HG02870 (cell line): ENCODE measurements at regions not wholly inside any gene's neighbourhood (a gene's known extent, or its start where the extent isn't known, plus 50 kb on each side); places are given as distances from the start of the nearest gene placed in this dataset.

ENCODE experiments used
- ATAC-seq: cut with Tn5 transposase; IDR thresholded peaks from one replicate; pipeline ENCODE4 v1.9.1; 2021; ENCODE audit warnings: mild to moderate bottlenecking, moderate library complexity; ENCODE audit not compliant: unreplicated experiment

- no peak for ATAC-seq
Measured at GRCh38 chr2:37425408-37425807, 81.0 kb downstream of the QPCT start.

GRCh38 chr2:37427241-37427640 lies 82.8 kb downstream of the QPCT start:
- ATAC-seq: no peak

GRCh38 chr2:37436323-37436722 lies 91.9 kb downstream of the QPCT start:
- ATAC-seq: no peak

GRCh38 chr2:37439131-37439642 lies 94.8 kb downstream of the QPCT start:
- no peak for ATAC-seq

- ATAC-seq: no peak
Measured at GRCh38 chr2:37441055-37441454, 96.6 kb downstream of the QPCT start.

- no peak for ATAC-seq
Measured at GRCh38 chr2:37443082-37443481, 98.7 kb downstream of the QPCT start.

- ATAC-seq: peak; percentile 16
Measured at GRCh38 chr2:37447446-37447845, 103.0 kb downstream of the QPCT start.

GRCh38 chr2:37448342-37449120 lies 104.1 kb downstream of the QPCT start:
- ATAC-seq: no peak

- ATAC-seq: no peak
Measured at GRCh38 chr2:37449761-37450296, 105.4 kb downstream of the QPCT start.

- ATAC-seq: no peak
Measured at GRCh38 chr2:37453027-37453426, 108.6 kb downstream of the QPCT start.

- no peak for ATAC-seq
Measured at GRCh38 chr2:37454851-37455762, 110.7 kb downstream of the QPCT start.

- no peak for ATAC-seq
Measured at GRCh38 chr2:37456479-37456878, 112.0 kb downstream of the QPCT start.

GRCh38 chr2:37457401-37457901 lies 113.0 kb downstream of the QPCT start:
- ATAC-seq: no peak

GRCh38 chr2:37458133-37458532 lies 113.7 kb downstream of the QPCT start:
- ATAC-seq: no peak

- ATAC-seq: no peak
Measured at GRCh38 chr2:37459095-37459981, 114.9 kb downstream of the QPCT start.

GRCh38 chr2:37460896-37461229 lies 116.4 kb downstream of the QPCT start:
- no peak for ATAC-seq

GRCh38 chr2:37464067-37464466 lies 119.6 kb downstream of the QPCT start:
- no peak for ATAC-seq

- ATAC-seq: no peak
Measured at GRCh38 chr2:37466533-37467222, 122.2 kb downstream of the QPCT start.

- no peak for ATAC-seq
Measured at GRCh38 chr2:37468170-37468569, 123.7 kb downstream of the QPCT start.

- ATAC-seq: no peak
Measured at GRCh38 chr2:37469126-37469525, 124.7 kb downstream of the QPCT start.
